Stimulated activated CD4-positive, alpha-beta T cell treated with anti-CD3 and anti-CD28 coated beads, Interleukin-1b, Interleukin-23, amount 100 ng/mL, for 48 hours (primary cell): ENCODE measurements at regions not wholly inside any gene's neighbourhood (a gene's known extent, or its start where the extent isn't known, plus 50 kb on each side); places are given as distances from the start of the nearest gene placed in this dataset.
"Not testable (repeated sequence)": the region's sequence is repeated elsewhere in the genome, so short reads cannot be mapped to it uniquely, and the experiment has no call there.

Experiments used
- DNase-seq: peaks from one replicate; pipeline ENCODE4 v3.0.0-alpha.2; 2020

DNA sequence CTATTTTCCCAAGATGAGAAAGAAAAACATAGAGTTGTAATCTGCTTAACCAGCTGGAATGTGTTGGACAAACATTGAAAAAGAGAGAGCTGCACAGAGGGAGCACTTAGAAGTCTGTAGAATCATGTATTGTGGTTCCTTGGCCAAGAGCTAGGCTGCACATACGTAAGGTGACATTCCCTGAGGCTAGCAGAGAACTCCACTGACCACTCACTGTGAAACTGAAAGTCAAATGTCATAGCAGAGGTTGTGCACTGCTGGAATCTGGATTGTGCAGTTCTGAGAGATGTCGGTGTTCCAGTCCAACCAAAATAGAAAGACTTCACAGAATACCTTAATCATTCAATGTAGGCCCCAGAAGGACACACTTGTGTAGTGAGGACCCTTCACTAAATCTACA lies 772.8 kb upstream of the RAG2 start:
- DNase-seq: no peak

DNA sequence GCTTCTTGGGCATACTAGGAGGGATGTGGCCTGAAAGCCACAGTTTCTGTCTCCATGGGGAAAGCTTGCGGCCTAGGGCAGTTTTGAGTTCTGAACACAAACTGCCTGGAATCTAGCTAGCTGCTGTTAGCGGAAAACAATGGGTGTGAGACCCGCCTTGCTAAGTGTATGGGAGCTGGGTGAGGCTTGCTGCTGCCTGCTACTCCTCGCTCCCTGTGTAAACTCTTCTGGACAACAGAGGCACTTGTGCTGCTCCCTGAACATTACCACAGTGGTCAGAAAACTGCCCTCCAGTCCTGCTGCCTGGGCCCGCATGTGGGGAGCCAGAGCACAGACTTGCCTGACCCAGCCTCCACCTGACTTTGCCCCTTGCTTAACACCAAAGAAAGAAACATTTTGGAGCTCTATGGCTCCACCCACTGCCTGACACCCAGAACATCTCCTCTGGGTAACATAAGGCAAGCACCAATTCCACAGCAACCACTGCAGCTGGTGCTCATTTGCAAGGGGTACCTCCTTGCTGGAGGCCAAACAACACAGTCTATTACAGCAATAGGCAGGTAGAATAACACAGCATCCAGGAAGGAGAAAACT lies 766.3 kb upstream of the RAG2 start:
- DNase-seq: no peak

GRCh38 chr11:37353192-37353591 lies 755.2 kb upstream of the RAG2 start:
- DNase-seq: no peak

DNA sequence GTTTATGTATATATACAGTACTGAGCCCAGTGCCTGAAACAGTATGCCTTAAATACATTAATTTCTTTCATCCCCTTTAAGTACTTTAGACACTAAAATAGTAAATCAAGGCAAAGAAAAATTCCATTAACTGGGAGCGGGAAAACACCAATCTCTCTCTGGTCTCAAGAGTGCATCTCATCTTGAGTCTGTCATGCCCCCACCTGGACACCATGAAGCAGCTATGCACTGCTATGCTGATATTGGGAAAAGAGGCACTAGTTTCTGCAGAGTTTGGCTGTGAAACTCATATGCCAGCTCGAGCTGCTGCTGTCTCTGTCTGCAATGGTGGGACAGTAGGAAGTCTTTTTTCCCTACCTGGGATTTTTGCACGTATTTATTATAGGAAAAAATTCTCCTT lies 754.4 kb upstream of the RAG2 start:
- DNase-seq: no peak

DNA sequence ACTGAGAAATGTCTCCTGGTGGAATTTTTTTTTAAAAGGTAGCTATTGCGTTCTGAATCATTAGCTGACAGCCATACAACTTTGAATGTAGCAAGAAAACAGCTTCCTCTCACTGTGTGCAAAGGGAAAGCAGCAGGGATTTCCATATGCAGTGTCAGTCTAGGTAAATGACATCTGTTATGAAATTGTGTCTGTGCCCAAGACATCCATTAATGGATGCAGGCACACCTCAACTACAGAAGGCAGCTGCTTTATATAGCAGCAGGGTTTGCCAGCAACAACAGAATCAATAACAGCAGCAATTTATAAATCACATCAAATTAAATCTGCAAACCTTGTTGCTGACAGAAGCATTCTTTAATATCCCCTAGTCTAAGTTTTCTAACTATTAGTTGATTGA lies 745.3 kb upstream of the RAG2 start:
- no peak for DNase-seq

GRCh38 chr11:37336401-37336800 lies 738.4 kb upstream of the RAG2 start:
- no peak for DNase-seq

DNA sequence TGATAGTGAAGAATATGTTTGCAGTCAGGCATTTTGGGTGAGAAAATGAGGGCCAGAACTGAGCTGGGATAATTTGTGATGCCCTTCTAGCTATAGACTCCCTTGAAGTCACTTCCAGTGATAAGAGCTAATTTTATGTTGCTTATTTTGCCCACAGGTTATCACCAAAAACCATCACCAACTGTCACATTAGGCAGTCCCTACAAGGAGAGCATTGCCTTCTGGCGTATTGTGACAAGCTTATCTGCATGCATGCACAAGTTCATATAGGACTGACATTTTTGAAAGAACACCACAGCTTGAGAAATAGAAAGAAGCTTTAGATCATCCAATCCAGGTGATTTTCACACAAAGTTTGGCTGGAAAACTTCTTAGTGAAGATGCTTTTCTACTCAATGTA lies 735.3 kb upstream of the RAG2 start:
- DNase-seq: no peak

DNA sequence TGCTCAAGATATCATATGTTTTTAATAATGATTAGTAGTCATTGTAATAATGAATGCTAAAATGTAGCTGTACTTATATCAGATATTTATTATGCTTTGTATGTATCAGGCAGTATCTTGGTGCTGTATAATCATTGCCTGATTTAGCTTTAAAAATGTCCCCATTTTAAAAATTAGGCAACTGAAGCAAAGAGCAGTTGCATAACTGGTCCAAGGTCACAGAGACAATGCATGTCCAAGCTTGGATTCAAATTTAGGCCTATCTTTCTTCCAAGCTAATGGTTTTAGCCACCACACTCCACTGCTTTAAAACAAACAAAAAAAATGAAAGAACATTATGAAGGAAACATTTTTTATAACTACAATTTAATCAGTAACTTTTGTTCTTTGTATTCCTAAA lies 725.8 kb upstream of the RAG2 start:
- DNase-seq: no peak

DNA sequence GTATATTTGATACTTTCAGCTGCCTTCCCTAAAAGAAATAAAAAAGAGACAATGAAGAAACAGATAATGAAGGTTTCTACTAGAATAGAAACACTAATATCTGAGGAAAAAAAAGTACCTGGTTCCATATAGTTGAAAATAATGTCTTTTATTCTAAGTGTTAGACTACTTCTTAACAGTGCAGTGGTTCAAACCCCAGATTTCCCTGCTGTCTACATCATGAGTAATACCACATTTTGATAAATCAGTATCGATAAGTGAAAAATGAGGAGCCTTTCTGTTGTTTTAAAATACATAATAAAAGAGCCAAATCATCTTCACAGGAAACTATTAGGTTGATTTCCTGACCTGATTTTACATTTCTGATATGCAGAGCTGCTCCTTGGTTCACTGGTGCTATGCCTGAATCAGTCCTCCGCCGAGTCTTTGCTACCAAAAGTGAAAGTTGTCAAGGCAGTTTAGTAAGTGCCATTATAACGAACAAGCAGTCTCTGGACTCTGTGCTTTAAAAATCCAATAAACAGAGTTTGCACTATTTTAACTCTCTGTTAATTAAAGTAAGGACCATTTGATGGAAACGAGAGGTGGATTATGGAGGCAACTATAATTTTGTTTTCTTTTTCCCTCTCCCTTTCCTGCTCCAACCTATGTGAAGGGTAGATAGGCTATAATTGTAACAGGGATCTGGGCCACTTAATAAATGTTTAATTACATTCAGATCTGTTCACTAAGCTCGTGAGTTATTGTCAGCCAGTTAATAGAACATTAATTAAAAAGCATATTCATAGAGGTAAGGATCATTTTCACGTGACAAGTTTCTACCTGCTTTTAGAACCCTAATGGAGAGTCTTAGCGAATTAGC lies 724.5 kb upstream of the RAG2 start:
- DNase-seq: no peak

GRCh38 chr11:37320921-37321320 lies 722.9 kb upstream of the RAG2 start:
- no peak for DNase-seq

- DNase-seq: no peak
Observed at GRCh38 chr11:37317803-37318202, 719.8 kb upstream of the RAG2 start.

DNA sequence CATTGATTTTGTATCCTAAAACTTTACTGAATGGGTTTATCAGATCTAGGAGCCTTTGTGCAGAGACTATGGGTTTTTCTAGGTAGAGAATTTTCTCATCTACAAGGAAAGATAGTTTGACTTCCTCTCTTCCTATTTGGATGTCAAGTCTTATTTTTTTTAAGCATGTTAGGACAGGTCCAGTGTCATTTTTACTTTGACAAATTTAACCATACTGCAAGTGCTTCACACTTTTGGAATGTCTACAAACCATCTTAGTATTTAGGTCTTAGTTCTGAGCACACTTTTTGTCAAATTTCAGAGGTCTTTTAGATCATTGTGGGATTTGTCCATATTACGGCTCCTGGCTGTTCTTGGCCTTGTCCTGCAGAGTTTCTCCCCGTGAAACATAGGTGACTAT lies 715.2 kb upstream of the RAG2 start:
- no peak for DNase-seq

- no peak for DNase-seq
Observed at GRCh38 chr11:37306563-37306962, 708.5 kb upstream of the RAG2 start.

DNA sequence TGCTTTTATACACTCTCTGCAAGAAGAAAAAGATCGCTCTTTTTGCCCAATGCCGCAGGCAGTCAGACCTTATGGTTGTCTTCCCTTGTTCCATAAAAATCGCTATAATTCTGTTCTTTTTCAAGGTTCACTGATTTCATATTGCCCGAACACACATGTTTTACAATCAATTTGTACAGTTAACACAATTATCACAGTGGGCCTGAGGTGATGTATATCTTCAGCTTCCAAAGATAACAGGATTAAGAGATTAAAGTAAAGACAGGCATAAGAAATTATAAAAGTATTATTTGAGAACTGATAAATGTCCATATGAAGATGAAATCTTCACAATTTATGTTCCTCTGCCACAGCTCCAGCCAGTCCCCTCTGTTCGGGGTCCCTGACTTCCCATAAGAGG lies 703.4 kb upstream of the RAG2 start:
- not testable (repeated sequence) for DNase-seq

DNA sequence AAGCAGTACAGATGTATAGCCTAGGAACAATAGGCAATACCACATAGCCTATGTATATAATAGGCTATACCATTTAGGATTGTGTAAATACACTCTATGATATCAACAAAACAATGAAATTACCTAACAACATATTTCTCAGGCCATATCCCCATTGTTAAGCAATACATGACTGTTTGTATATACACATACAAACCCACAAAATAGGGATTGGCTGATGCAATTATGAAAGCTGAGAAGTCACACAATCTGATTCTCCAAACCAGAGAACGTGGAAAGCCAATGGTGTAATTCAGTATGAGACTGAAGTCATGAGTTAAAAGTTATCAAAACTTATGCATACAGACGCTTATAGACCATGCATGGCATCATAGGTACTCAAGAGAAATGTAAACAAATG lies 700.1 kb upstream of the RAG2 start:
- DNase-seq: no peak

- no peak for DNase-seq
Observed at GRCh38 chr11:37286890-37287289, 688.9 kb upstream of the RAG2 start.

- no peak for DNase-seq
Observed at GRCh38 chr11:37282367-37282766, 684.3 kb upstream of the RAG2 start.

- no peak for DNase-seq
Observed at GRCh38 chr11:37280200-37280599, 682.2 kb upstream of the RAG2 start.

DNA sequence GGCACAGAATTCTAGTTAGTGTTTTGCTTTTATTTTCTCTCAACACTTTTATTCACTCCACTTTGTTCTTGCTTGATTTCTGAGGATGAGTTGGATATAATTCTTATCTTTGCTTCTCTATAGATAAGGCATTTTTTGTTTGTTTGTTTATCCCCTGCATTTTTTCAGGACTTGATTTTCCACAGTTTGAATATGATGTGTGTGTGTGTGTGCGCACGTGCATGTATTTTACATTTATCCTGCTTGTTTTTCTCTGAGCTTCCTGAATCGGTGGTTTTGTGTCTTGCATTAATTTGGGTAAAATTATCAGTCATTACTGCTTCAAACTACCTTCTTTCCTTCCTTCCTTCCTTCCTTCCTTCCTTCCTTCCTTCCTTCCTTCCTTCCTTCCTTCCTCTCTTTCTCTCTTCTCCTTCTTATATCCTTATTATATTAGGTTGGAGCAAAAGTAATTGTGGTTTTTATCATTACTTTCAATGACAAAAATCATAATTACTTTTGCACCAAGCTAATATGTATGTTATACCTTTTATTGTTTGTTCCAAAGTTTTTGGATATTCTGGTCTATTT lies 679.9 kb upstream of the RAG2 start:
- no peak for DNase-seq

- no peak for DNase-seq
Observed at GRCh38 chr11:37264783-37265182, 666.7 kb upstream of the RAG2 start.

GRCh38 chr11:37264060-37264459 lies 666.0 kb upstream of the RAG2 start:
- DNase-seq: no peak

DNA sequence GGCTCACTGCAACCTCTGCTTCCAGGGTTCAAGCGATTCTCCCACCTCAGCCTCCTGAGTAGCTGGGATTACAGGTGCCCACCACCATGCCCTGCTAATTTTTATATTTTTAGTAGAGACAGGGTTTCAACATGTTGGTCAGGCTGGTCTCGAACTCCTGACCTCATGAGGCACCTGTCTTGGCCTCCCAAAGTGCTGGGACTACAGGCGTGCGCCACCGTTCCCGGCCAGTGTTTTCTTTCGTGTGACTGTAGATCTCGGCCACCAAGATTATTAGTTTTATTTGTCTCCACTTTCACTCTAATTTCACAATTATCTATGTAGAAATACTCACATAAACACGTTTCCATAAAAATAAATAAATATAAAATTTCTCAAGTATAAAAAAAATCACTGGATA lies 665.4 kb upstream of the RAG2 start:
- not testable (repeated sequence) for DNase-seq

DNA sequence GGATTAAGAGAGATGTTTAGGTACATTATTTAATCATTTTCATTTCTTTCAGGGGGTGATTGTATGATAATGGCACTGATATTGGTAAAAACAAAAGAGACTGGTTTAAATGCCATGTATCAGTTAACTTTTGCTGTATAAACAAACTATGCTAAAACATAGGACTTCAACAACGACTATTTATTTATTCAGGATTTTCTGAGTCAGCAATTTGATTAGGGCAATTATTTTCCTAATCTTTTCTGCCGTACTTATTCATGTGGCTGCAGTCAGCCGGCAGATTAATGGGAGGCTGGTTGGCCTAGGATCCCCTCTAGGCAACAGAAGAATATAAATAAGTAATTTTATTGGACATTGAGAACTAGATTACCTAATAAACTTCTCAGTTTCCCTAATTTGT lies 661.7 kb upstream of the RAG2 start:
- no peak for DNase-seq

DNA sequence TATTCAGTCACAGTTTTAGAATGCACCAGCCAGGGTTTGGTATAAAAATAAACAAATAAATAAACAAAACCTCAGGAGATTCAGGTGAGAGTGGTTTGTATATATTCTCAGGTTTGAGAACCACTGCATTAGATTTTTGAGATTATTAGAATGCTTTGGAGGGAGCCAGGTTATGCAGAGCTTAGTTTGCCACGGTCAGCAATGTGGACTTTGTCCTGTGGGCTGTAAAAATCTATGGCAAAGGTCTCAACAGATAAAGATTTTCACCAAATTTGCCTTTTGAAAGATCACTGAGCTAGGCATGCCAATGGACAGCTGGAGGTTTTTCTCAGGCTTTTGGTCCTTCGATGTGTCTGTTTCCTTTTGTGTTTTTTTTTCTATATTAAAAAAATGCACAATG lies 650.1 kb upstream of the RAG2 start:
- no peak for DNase-seq

DNA sequence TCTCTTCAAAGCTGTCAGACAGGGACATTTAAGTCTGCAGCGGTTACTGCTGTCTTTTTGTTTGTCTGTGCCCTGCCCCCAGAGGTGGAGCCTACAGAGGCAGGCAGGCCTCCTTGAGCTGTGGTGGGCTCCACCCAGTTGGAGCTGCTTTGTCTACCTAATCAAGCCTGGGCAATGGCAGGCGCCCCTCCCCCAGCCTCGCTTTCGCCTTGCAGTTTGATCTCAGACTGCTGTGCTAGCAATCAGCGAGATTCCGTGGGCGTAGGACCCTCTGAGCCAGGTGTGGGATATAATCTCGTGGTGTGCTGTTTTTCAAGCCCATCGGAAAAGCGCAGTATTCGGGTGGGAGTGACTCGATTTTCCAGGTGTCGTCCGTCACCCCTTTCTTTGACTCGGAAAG lies 648.1 kb upstream of the RAG2 start:
- DNase-seq: not testable (repeated sequence)
